ENCODE measurements at regions not wholly inside any gene's neighbourhood (a gene's known extent, or its start where the extent isn't known, plus 50 kb on each side); places are given as distances from the start of the nearest gene placed in this dataset.

GRCh38 chr9:8254541-8254940 lies 455.0 kb upstream of the DMAC1 start:
- Histone ChIP-seq H4K5ac (ENCODE audit: insufficient read length, low read depth, low read length) (no peak overlapping the region), H2BK12ac (ENCODE audit: insufficient read length, low read depth, low read length) (no peak overlapping the region)
- no peak overlapping the region for H3K4me3 Mint-ChIP-seq

More at GRCh38 chr9:8254541-8254940, 455.0 kb upstream of the DMAC1 start:
- H3K4me1 ChIP-seq (ENCODE audit: insufficient read depth, low read length) = no peaks in the 10 kb centered on the region; the same call in 1 of the 2 replicates
- H3K4ac ChIP-seq (ENCODE audit: low read depth, low read length) = no peak overlapping the region
- H2BK20ac ChIP-seq (ENCODE audit: low read depth, low read length, poor library complexity, severe bottlenecking) = no peak overlapping the region
- DNase-seq = no peak
- H3K4me2 ChIP-seq (ENCODE audit: insufficient read depth, insufficient read length, low read length) = no peak overlapping the region
- H3K79me1 ChIP-seq (ENCODE audit: insufficient read depth, low read depth, low read length, poor library complexity, severe bottlenecking) = no peaks in the 10 kb centered on the region
- H3K18ac ChIP-seq (ENCODE audit: insufficient read length, low read depth, low read length) = no peak overlapping the region
- no peak overlapping the region for H2AFZ ChIP-seq (ENCODE audit: low read length)
- Mint-ChIP-seq H3K36me3 (ENCODE audit: insufficient read depth in 1 of 3, low read depth in 3 of 3) (no peaks in the 10 kb centered on the region), H3K4me1 (peaks cover 0 to 12% of the 10 kb centered on the region in 2 experiments; a peak in 1 of 4 replicates), H3K27me3 (ENCODE audit: low read depth) (no peaks in the 10 kb centered on the region), H3K9me3 (no peaks in the 10 kb centered on the region), H3K27ac (no peak overlapping the region)
- no peaks in the 10 kb centered on the region for H3K23me2 ChIP-seq (ENCODE audit: insufficient read length, low read depth, low read length, poor library complexity, severe bottlenecking)
- no peak for TF ChIP-seq CTCF (conservative IDR thresholded peaks at IDR 0.05)
- no peaks in the 10 kb centered on the region for H3K79me2 ChIP-seq (ENCODE audit: insufficient read depth, low read length)
- H3K27me3 ChIP-seq (ENCODE audit: insufficient read depth, low read length) = no peaks in the 10 kb centered on the region
- H3K14ac ChIP-seq (ENCODE audit: insufficient read depth, low read length) = no peak overlapping the region
- no peak overlapping the region for H3K9ac ChIP-seq (ENCODE audit: extremely low read depth, insufficient read length, low read length)
- no peak overlapping the region for H3K27ac ChIP-seq (ENCODE audit: insufficient read length, low read depth, low read length)
- H3K9me3 ChIP-seq (ENCODE audit: control insufficient read depth, low read depth, low read length) = no peaks in the 10 kb centered on the region
- H2AK5ac ChIP-seq (ENCODE audit: insufficient read length, low read length) = no peak overlapping the region
- no peak overlapping the region for H2BK5ac ChIP-seq (ENCODE audit: insufficient read length, low read length)
- H4K91ac ChIP-seq (ENCODE audit: insufficient read length, low read depth, low read length) = no peak overlapping the region
- no peaks in the 10 kb centered on the region for H4K20me1 ChIP-seq (ENCODE audit: control insufficient read depth, insufficient read depth, insufficient read length)
- H3K56ac ChIP-seq (ENCODE audit: insufficient read length, low read depth, low read length) = no peak overlapping the region
- H2BK120ac ChIP-seq (ENCODE audit: low read depth, low read length, poor library complexity, severe bottlenecking) = no peak overlapping the region
- WGBS (ENCODE audit: extremely low coverage, insufficient read length, low lambda C conversion rate) = no CpG with 5 or more reads among the region's 4 CpGs
- no peak overlapping the region for H4K8ac ChIP-seq (replicated peaks; ENCODE audit: insufficient read length, low read depth, low read length)
- no peak overlapping the region for H3T11ph ChIP-seq (ENCODE audit: low read length)
- H2BK15ac ChIP-seq (ENCODE audit: low read depth, low read length) = no peak overlapping the region
- no peak overlapping the region for H3K23ac ChIP-seq (ENCODE audit: insufficient read length, low read depth, low read length)

Data from H9 (cell line).